SK-N-MC (cell line): ENCODE measurements at regions not wholly inside any gene's neighbourhood (a gene's known extent, or its start where the extent isn't known, plus 50 kb on each side); places are given as distances from the start of the nearest gene placed in this dataset.

Experiments used
- EZH2 ChIP-seq: fragments of 200-600 bp; sonication (generic); IDR thresholded peaks from one replicate; pipeline ENCODE4 v1.6.1; 2017; ENCODE audit warnings: antibody characterized with exemption
- POLR2AphosphoS5 ChIP-seq: IDR thresholded peaks from 2 replicates; pipeline ENCODE4 v1.6.1; 2012; ENCODE audit warnings: mild to moderate bottlenecking, low read depth, low read length, borderline replicate concordance

DNA sequence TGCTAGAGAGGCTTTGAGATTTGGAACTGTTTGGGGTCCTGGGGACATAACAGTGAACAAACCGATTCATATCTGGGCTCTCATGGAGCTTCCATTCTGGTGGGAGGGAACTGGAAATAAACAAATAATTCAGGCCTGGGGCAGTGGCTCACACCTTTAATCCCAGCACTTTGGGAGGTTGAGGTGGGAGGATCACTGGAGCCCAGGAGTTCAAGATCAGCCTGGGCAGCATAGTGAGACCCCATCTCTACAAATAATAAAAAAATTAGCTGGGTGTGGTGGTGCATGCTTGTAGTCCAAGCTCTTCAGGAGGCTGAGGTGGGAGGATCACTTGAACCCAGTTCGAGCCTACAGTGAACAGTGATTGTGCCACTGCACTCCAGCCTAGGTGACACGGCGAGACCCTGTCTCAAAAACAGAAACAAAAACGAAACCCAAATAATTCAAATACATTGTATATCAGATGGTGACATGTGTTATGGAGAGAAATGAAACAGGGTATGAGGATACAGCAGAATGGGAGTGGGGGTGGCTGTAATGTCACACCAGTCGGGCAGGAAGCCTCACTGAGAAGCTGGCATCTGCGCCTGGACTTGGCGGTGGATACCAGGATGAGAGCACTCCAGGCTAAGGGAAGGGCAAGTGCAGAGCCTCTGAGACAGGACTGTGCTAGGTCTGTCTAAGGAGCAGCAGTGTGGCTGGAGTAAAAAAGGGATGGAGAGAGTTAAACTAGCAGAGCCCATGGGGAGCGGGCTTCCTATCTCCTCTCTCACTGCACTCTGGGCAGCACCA, 131.1 kb upstream of the ZNF536 start:
- no peak for TF ChIP-seq POLR2AphosphoS5
- no peak for TF ChIP-seq EZH2
